HG03159 (cell line): ENCODE measurements at regions not wholly inside any gene's neighbourhood (a gene's known extent, or its start where the extent isn't known, plus 50 kb on each side); places are given as distances from the start of the nearest gene placed in this dataset.

Experiments
- ATAC-seq: cut with Tn5 transposase; IDR thresholded peaks from one replicate; pipeline ENCODE4 v1.9.1; 2021; ENCODE audit warnings: mild to moderate bottlenecking, moderate library complexity; ENCODE audit not compliant: unreplicated experiment

GRCh38 chr7:108947526-108947925 lies 377.9 kb downstream of the DNAJB9 start:
- ATAC-seq, result no peak

- ATAC-seq, result no peak
These were observed 402.3 kb downstream of the DNAJB9 start for GRCh38 chr7:108972004-108972403.

GRCh38 chr7:108973075-108973474 lies 403.4 kb downstream of the DNAJB9 start:
- no peak for ATAC-seq

GRCh38 chr7:108974641-108975040 lies 405.0 kb downstream of the DNAJB9 start:
- ATAC-seq, result no peak

GRCh38 chr7:108985037-108985436 lies 415.4 kb downstream of the DNAJB9 start:
- no peak for ATAC-seq

- ATAC-seq, result no peak
These were observed 419.6 kb downstream of the DNAJB9 start for GRCh38 chr7:108989319-108989718.

GRCh38 chr7:108997480-108997879 lies 427.8 kb downstream of the DNAJB9 start:
- no peak for ATAC-seq

GRCh38 chr7:109003742-109004141 lies 434.1 kb downstream of the DNAJB9 start:
- no peak for ATAC-seq

- no peak for ATAC-seq
These were observed 440.0 kb downstream of the DNAJB9 start for GRCh38 chr7:109009636-109010035.

- ATAC-seq, result no peak
These were observed 450.6 kb downstream of the DNAJB9 start for GRCh38 chr7:109020251-109020650.

GRCh38 chr7:109021390-109021789 lies 451.7 kb downstream of the DNAJB9 start:
- no peak for ATAC-seq

- ATAC-seq, result no peak
These were observed 460.2 kb downstream of the DNAJB9 start for GRCh38 chr7:109029866-109030265.

GRCh38 chr7:109044691-109045090 lies 475.0 kb downstream of the DNAJB9 start:
- ATAC-seq, result no peak

- ATAC-seq, result no peak
These were observed 479.7 kb downstream of the DNAJB9 start for GRCh38 chr7:109049366-109049765.

- no peak for ATAC-seq
These were observed 489.4 kb downstream of the DNAJB9 start for GRCh38 chr7:109059089-109059488.

- no peak for ATAC-seq
These were observed 493.1 kb downstream of the DNAJB9 start for GRCh38 chr7:109062798-109063197.

- no peak for ATAC-seq
These were observed 503.9 kb downstream of the DNAJB9 start for GRCh38 chr7:109073543-109073942.

- no peak for ATAC-seq
These were observed 506.8 kb downstream of the DNAJB9 start for GRCh38 chr7:109076396-109076972.

- no peak for ATAC-seq
These were observed 521.4 kb downstream of the DNAJB9 start for GRCh38 chr7:109091042-109091441.

GRCh38 chr7:109092268-109092667 lies 522.6 kb downstream of the DNAJB9 start:
- ATAC-seq, result no peak

- ATAC-seq, result no peak
These were observed 531.7 kb downstream of the DNAJB9 start for GRCh38 chr7:109101332-109101731.

GRCh38 chr7:109109558-109109957 lies 539.9 kb downstream of the DNAJB9 start:
- no peak for ATAC-seq

GRCh38 chr7:109111086-109111485 lies 541.4 kb downstream of the DNAJB9 start:
- no peak for ATAC-seq
